ENCODE measurements at regions not wholly inside any gene's neighbourhood (a gene's known extent, or its start where the extent isn't known, plus 50 kb on each side); places are given as distances from the start of the nearest gene placed in this dataset.

- Mint-ChIP-seq H3K9me3 (no peaks in the 10 kb centered on the region), H3K4me1 (no peaks in the 10 kb centered on the region), H3K27ac (no peak overlapping the region), H3K27me3 (no peaks in the 10 kb centered on the region), H3K36me3 (no peaks in the 10 kb centered on the region), H3K4me3 (no peak overlapping the region)
- ATAC-seq = no peak
Observed at GRCh38 chr4:25585901-25586523, 69.6 kb upstream of the SLC34A2 start.

GRCh38 chr4:25588206-25588605, 67.4 kb upstream of the SLC34A2 start:
- ATAC-seq = peak; percentile 13
- Mint-ChIP-seq H3K27me3 (no peaks in the 10 kb centered on the region), H3K4me3 (no peak overlapping the region), H3K27ac (no peak overlapping the region), H3K9me3 (no peaks in the 10 kb centered on the region), H3K36me3 (no peaks in the 10 kb centered on the region), H3K4me1 (no peaks in the 10 kb centered on the region)

DNA sequence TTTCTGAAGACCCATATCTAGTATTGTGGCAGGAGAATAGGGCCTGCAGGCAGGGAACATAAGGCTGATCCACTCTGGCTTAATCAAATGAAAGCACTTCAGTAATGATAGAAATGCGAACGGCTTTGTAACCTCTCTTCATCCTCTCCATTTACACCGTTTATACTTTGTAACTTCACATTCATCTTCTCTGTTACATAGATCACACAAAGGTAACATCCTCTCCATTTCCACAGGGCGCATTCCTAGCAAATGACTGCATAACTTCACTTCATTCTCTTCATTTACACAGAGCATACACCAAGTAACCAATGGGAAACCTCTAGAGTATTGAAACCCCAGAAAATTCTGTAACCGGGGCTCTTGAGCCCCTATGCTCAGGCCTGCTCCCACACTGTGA, 65.5 kb upstream of the SLC34A2 start:
- Mint-ChIP-seq H3K4me3 (no peak overlapping the region), H3K36me3 (no peaks in the 10 kb centered on the region), H3K9me3 (peaks cover 8% of the 10 kb centered on the region), H3K4me1 (no peaks in the 10 kb centered on the region), H3K27ac (no peak overlapping the region), H3K27me3 (no peaks in the 10 kb centered on the region)
- no peak for ATAC-seq

GRCh38 chr4:25592736-25593135, 62.9 kb upstream of the SLC34A2 start:
- ATAC-seq = no peak
- H3K4me1 Mint-ChIP-seq = no peaks in the 10 kb centered on the region
- no peak overlapping the region for H3K27ac Mint-ChIP-seq
- H3K4me3 Mint-ChIP-seq = no peak overlapping the region
- H3K9me3 Mint-ChIP-seq = peaks cover 12% of the 10 kb centered on the region
- no peaks in the 10 kb centered on the region for H3K27me3 Mint-ChIP-seq
- no peaks in the 10 kb centered on the region for H3K36me3 Mint-ChIP-seq
